GM23338 (cell line): ENCODE measurements at regions not wholly inside any gene's neighbourhood (a gene's known extent, or its start where the extent isn't known, plus 50 kb on each side); places are given as distances from the start of the nearest gene placed in this dataset.

Source experiments
- ATAC-seq: fragments of 200-7000 bp; cut with Tn5 transposase; 3 replicates; pipeline ENCODE4 v1.9.1; 2020
- DNase-seq: peaks from one replicate; pipeline ENCODE4 v3.0.0-alpha.2; 2015; ENCODE audit warnings: low spot score
- H2AFZ ChIP-seq: fragments of 200-600 bp; sonication (generic); 2 replicates; pipeline ENCODE4 v1.8.0; 2016; ENCODE audit warnings: antibody characterized with exemption, mild to moderate bottlenecking, moderate library complexity
- H3F3A ChIP-seq: fragments of 200-600 bp; sonication (generic); replicated peaks from 2 replicates; pipeline ENCODE4 v1.8.0; 2017; ENCODE audit warnings: antibody characterized with exemption, mixed run types, low read depth
- H3K27ac ChIP-seq: fragments of 200-600 bp; sonication (generic); 2 replicates; pipeline ENCODE4 v1.6.1; 2016; ENCODE audit warnings: low read depth
- H3K27me3 ChIP-seq: fragments of 200-600 bp; sonication (generic); 2 replicates; pipeline ENCODE4 v1.8.0; 2016; ENCODE audit warnings: mild to moderate bottlenecking, mixed run types, moderate library complexity; ENCODE audit not compliant: insufficient read depth
- H3K36me3 ChIP-seq: fragments of 200-600 bp; sonication (generic); 2 replicates; pipeline ENCODE4 v1.8.0; 2016; ENCODE audit warnings: mild to moderate bottlenecking; ENCODE audit not compliant: insufficient read depth
- H3K4me1 ChIP-seq: fragments of 200-600 bp; sonication (generic); 2 replicates; pipeline ENCODE4 v1.8.0; 2016; ENCODE audit warnings: mild to moderate bottlenecking, moderate library complexity; ENCODE audit not compliant: insufficient read depth
- H3K4me2 ChIP-seq: fragments of 200-600 bp; sonication (generic); 2 replicates; pipeline ENCODE4 v1.7.1; 2017; ENCODE audit warnings: mixed run types
- H3K4me3 ChIP-seq: fragments of 200-600 bp; sonication (generic); 2 replicates; pipeline ENCODE4 v1.6.1; 2016; ENCODE audit warnings: mixed run types
- H3K79me2 ChIP-seq: fragments of 200-600 bp; sonication (generic); replicated peaks from 2 replicates; pipeline ENCODE4 v1.8.0; 2017; ENCODE audit warnings: mild to moderate bottlenecking; ENCODE audit not compliant: insufficient read depth
- H3K9me2 ChIP-seq: fragments of 200-600 bp; sonication (generic); 2 replicates; pipeline ENCODE4 v1.8.0; 2017; ENCODE audit not compliant: insufficient read depth
- H4K20me1 ChIP-seq: fragments of 200-600 bp; sonication (generic); replicated peaks from 2 replicates; pipeline ENCODE4 v1.8.0; 2017; ENCODE audit warnings: mild to moderate bottlenecking; ENCODE audit not compliant: insufficient read depth
- H3K27ac Mint-ChIP-seq: 2 replicates; pipeline ENCODE4 v1.8.0; 2020; ENCODE audit warnings: inconsistent platforms, mild to moderate bottlenecking, moderate library complexity, mixed read lengths
- H3K27me3 Mint-ChIP-seq: 3 replicates; pipeline ENCODE4 v1.8.0; 2022; ENCODE audit warnings: low read depth, mild to moderate bottlenecking, moderate library complexity, mixed read lengths, inconsistent platforms; ENCODE audit not compliant: insufficient read depth, poor library complexity
- H3K36me3 Mint-ChIP-seq: 3 replicates; pipeline ENCODE4 v1.8.0; 2021; ENCODE audit warnings: low read depth, mild to moderate bottlenecking, inconsistent platforms, moderate library complexity, mixed read lengths
- H3K4me1 Mint-ChIP-seq: 3 replicates; pipeline ENCODE4 v1.8.0; 2020; ENCODE audit warnings: mild to moderate bottlenecking, inconsistent platforms, mixed read lengths
- H3K4me3 Mint-ChIP-seq: 3 replicates; pipeline ENCODE4 v1.8.0; 2021; ENCODE audit warnings: moderate library complexity, mild to moderate bottlenecking, inconsistent platforms, mixed read lengths
- H3K9me3 Mint-ChIP-seq: 3 replicates; pipeline ENCODE4 v1.8.0; 2020; ENCODE audit warnings: moderate library complexity, mild to moderate bottlenecking, inconsistent platforms, mixed read lengths
- CTCF ChIP-seq, 2 experiments: fragments of 200-600 bp in 1 of 2; sonication (generic) in 1 of 2; conservative IDR thresholded peaks; 2 replicates each; pipeline versions ENCODE4 v1.5.1 to v1.6.1; 2016 to 2017; ENCODE audit warnings: antibody characterized with exemption in 2 of 2, low read depth in 2 of 2, mild to moderate bottlenecking in 2 of 2, moderate library complexity in 1 of 2
- ETS1 ChIP-seq: IDR thresholded peaks from 2 replicates; pipeline ENCODE4 v1.6.1; 2016; ENCODE audit warnings: antibody characterized with exemption
- EZH2 ChIP-seq: fragments of 200-600 bp; sonication (generic); IDR thresholded peaks from one replicate; pipeline ENCODE4 v1.8.0; 2017; ENCODE audit warnings: antibody characterized with exemption, mild to moderate bottlenecking, low read depth; ENCODE audit not compliant: unreplicated experiment
- EZH2phosphoT487 ChIP-seq: fragments of 200-600 bp; sonication (generic); IDR thresholded peaks from one replicate; pipeline ENCODE4 v1.8.1; 2018; ENCODE audit warnings: antibody characterized with exemption; ENCODE audit not compliant: unreplicated experiment
- JUNB ChIP-seq: IDR thresholded peaks from one replicate; pipeline ENCODE4 v1.6.1; 2016; ENCODE audit warnings: antibody characterized with exemption; ENCODE audit not compliant: unreplicated experiment
- NANOG ChIP-seq: IDR thresholded peaks from 2 replicates; pipeline ENCODE4 v1.6.1; 2016; ENCODE audit warnings: antibody characterized with exemption, borderline replicate concordance
- POLR2AphosphoS5 ChIP-seq: IDR thresholded peaks from 2 replicates; pipeline ENCODE4 v1.6.1; 2016; ENCODE audit warnings: antibody characterized with exemption, low read depth
- REST ChIP-seq: IDR thresholded peaks from one replicate; pipeline ENCODE4 v1.6.1; 2018; ENCODE audit warnings: antibody characterized with exemption; ENCODE audit not compliant: unreplicated experiment
- STAT1 ChIP-seq: IDR thresholded peaks from one replicate; pipeline ENCODE4 v1.6.1; 2016; ENCODE audit warnings: antibody characterized with exemption; ENCODE audit not compliant: unreplicated experiment
- ZNF114 ChIP-seq: fragments of 250-450 bp; sonication (Bioruptor Pico); IDR thresholded peaks from 2 replicates; pipeline ENCODE4 v1.5.0; 2020; ENCODE audit warnings: mild to moderate bottlenecking, moderate library complexity
- ZNF331 ChIP-seq: fragments of 250-450 bp; sonication (Bioruptor Pico); IDR thresholded peaks from 2 replicates; pipeline ENCODE4 v1.5.0; 2020; ENCODE audit warnings: low read depth, mild to moderate bottlenecking, moderate library complexity

GRCh38 chr5:1726469-1726865, 73.2 kb downstream of the MRPL36 start (continued):
- TF ChIP-seq REST (no peak), ZNF331 (CRISPR knock-in tag) (no peak), STAT1 (no peak), ZNF114 (no peak), EZH2phosphoT487 (no peak), EZH2 (no peak), ETS1 (no peak), POLR2AphosphoS5 (no peak), JUNB (no peak)

GRCh38 chr5:1725641-1726468, 73.8 kb downstream of the MRPL36 start:
- Histone ChIP-seq H3F3A (no peaks in the 10 kb centered on the region), H3K4me1 (peaks cover 7% of the 10 kb centered on the region), H3K4me2 (peak overlapping the region; percentile 65), H3K27ac (no peak overlapping the region), H3K79me2 (no peaks in the 10 kb centered on the region), H2AFZ (peak overlapping the region; percentile 93), H3K9me2 (no peaks in the 10 kb centered on the region), H4K20me1 (no peaks in the 10 kb centered on the region), H3K4me3 (peak overlapping the region; percentile 41; the same call in 1 of the 2 replicates), H3K27me3 (no peaks in the 10 kb centered on the region), H3K36me3 (no peaks in the 10 kb centered on the region)
- Mint-ChIP-seq H3K4me3 (peak overlapping the region; percentile 69), H3K4me1 (peaks cover 26% of the 10 kb centered on the region), H3K9me3 (no peaks in the 10 kb centered on the region; the same call in 2 of the 3 replicates), H3K27ac (no peak overlapping the region; the same call in 1 of the 2 replicates), H3K27me3 (peaks cover 21% of the 10 kb centered on the region), H3K36me3 (no peaks in the 10 kb centered on the region)
- TF ChIP-seq EZH2 (no peak), CTCF (conservative IDR thresholded peaks at IDR 0.05; ENCODE audit: low read depth in 2 of 2) (peak in 1 of 2 experiments; percentile 31; a peak in 2 of 4 replicates), NANOG (no peak), ZNF331 (CRISPR knock-in tag) (no peak)
- DNase-seq: peak; percentile 63
- peak; percentile 53 for ATAC-seq
